Neural crest cell (in vitro differentiated cells): ENCODE measurements at regions not wholly inside any gene's neighbourhood (a gene's known extent, or its start where the extent isn't known, plus 50 kb on each side); places are given as distances from the start of the nearest gene placed in this dataset.
A peak's percentile ranks its signal among the peaks of the same experiment; 100 is the strongest.
"Not testable (repeated sequence)": the region's sequence is repeated elsewhere in the genome, so short reads cannot be mapped to it uniquely, and the experiment has no call there.

ENCODE experiments used
- DNase-seq: peaks from one replicate; pipeline ENCODE4 v3.0.0; 2021; ENCODE audit warnings: low read depth, mixed read lengths, low spot score
- H3K27ac Mint-ChIP-seq: one replicate; pipeline ENCODE4 v1.8.0; 2021; ENCODE audit warnings: mild to moderate bottlenecking, mixed read lengths; ENCODE audit not compliant: unreplicated experiment
- H3K27me3 Mint-ChIP-seq: 2 replicates; pipeline ENCODE4 v1.8.0; 2021; ENCODE audit warnings: low read depth, mild to moderate bottlenecking, mixed read lengths
- H3K36me3 Mint-ChIP-seq: 2 replicates; pipeline ENCODE4 v1.8.0; 2021; ENCODE audit warnings: low read depth, mild to moderate bottlenecking, mixed read lengths
- H3K4me1 Mint-ChIP-seq: 2 replicates; pipeline ENCODE4 v1.8.0; 2021; ENCODE audit warnings: mixed read lengths
- H3K4me3 Mint-ChIP-seq: one replicate; pipeline ENCODE4 v1.8.0; 2021; ENCODE audit warnings: mild to moderate bottlenecking, mixed read lengths
- H3K9me3 Mint-ChIP-seq: 2 replicates; pipeline ENCODE4 v1.8.0; 2021; ENCODE audit warnings: mixed read lengths
- CTCF ChIP-seq: fragments of 200-600 bp; sonication (generic); conservative IDR thresholded peaks from 2 replicates; pipeline ENCODE4 v1.5.0; 2021; ENCODE audit warnings: antibody characterized with exemption, mild to moderate bottlenecking

- TF ChIP-seq CTCF, result no peak
- Mint-ChIP-seq H3K4me3 (no peak overlapping the region), H3K9me3 (peaks cover 3% of the 10 kb centered on the region), H3K27ac (no peak overlapping the region), H3K36me3 (peaks cover 6% of the 10 kb centered on the region), H3K27me3 (no peaks in the 10 kb centered on the region), H3K4me1 (no peaks in the 10 kb centered on the region)
- no peak for DNase-seq
These were observed 55.5 kb upstream of the OSMR start for GRCh38 chr5:38790268-38790667.

DNA sequence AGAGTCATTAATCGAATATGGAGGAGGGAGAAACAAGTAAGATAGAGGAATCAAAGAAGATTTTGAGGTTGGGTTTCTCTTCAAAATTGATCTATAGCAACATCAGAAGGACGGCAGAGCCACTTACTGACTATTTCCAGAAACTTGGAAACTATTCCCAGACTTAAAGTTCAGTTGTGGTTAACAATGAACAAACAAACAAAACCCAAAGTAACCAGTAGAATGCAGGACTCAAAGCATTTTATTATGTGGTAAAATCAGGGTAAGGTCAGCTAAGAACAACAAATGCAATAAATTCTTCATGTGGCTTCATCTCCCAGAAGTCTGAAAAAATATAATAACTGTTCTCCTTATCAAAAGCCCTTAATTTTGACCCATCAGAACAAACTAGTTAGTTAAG lies 54.9 kb upstream of the OSMR start:
- Mint-ChIP-seq H3K27me3 (no peaks in the 10 kb centered on the region), H3K4me1 (no peaks in the 10 kb centered on the region), H3K9me3 (peaks cover 3% of the 10 kb centered on the region), H3K36me3 (peaks cover 3% of the 10 kb centered on the region), H3K4me3 (no peak overlapping the region), H3K27ac (no peak overlapping the region)
- TF ChIP-seq CTCF, result no peak
- no peak for DNase-seq

DNA sequence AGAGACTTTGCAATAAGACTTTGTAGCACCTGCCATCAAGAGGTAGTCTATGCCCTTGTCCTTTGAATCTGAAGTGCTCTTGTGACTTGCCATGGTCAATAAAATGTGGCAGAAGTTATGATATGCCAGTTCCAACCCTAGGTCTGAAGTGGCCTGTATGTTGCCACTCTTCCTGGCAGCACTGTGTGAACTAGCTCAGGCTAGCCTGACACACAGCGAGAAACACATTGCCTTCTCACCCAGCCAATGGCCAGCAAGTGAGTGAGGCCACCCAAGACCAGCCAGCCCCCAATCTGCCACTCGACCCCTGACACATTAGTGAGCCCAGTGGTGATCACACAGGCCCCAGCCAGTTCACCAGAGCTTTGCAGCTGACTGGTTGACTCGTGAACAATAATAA lies 52.7 kb upstream of the OSMR start:
- no peaks in the 10 kb centered on the region for H3K9me3 Mint-ChIP-seq
- DNase-seq, result no peak
- H3K4me3 Mint-ChIP-seq, result no peak overlapping the region
- no peaks in the 10 kb centered on the region for H3K4me1 Mint-ChIP-seq
- H3K27me3 Mint-ChIP-seq, result no peaks in the 10 kb centered on the region
- no peaks in the 10 kb centered on the region for H3K36me3 Mint-ChIP-seq
- H3K27ac Mint-ChIP-seq, result no peak overlapping the region
- no peak for TF ChIP-seq CTCF

- not testable (repeated sequence) for H3K4me1 Mint-ChIP-seq, H3K36me3 Mint-ChIP-seq, H3K9me3 Mint-ChIP-seq, H3K27me3 Mint-ChIP-seq, DNase-seq, H3K27ac Mint-ChIP-seq, H3K4me3 Mint-ChIP-seq
These were observed 51.8 kb upstream of the OSMR start for GRCh38 chr5:38794037-38794436.

GRCh38 chr5:38794986-38795385 lies 50.8 kb upstream of the OSMR start:
- DNase-seq, result no peak
- Mint-ChIP-seq H3K4me1 (peaks cover under 1% of the 10 kb centered on the region), H3K27me3 (no peaks in the 10 kb centered on the region), H3K36me3 (no peaks in the 10 kb centered on the region), H3K9me3 (no peaks in the 10 kb centered on the region), H3K27ac (no peak overlapping the region), H3K4me3 (no peak overlapping the region)
- TF ChIP-seq CTCF, result no peak

GRCh38 chr5:38795986-38796741 lies 49.6 kb upstream of the OSMR start:
- H3K27ac Mint-ChIP-seq, result peak overlapping the region; percentile 51
- peaks cover 4% of the 10 kb centered on the region for H3K4me1 Mint-ChIP-seq
- no peaks in the 10 kb centered on the region for H3K27me3 Mint-ChIP-seq
- no peak for DNase-seq
- H3K36me3 Mint-ChIP-seq, result no peaks in the 10 kb centered on the region
- no peaks in the 10 kb centered on the region for H3K9me3 Mint-ChIP-seq
- TF ChIP-seq CTCF, result no peak
- no peak overlapping the region for H3K4me3 Mint-ChIP-seq
